K562 (cell line): ENCODE measurements at regions not wholly inside any gene's neighbourhood (a gene's known extent, or its start where the extent isn't known, plus 50 kb on each side); places are given as distances from the start of the nearest gene placed in this dataset.
A peak's percentile ranks its signal among the peaks of the same experiment; 100 is the strongest.

Source experiments
- ADNP ChIP-seq: fragments of 200-800 bp; sonication (Bioruptor generic); IDR thresholded peaks from 2 replicates; pipeline ENCODE4 v1.6.1; 2016; ENCODE audit warnings: missing genetic modification characterization, missing compliant biosample characterization
- ARHGAP35 ChIP-seq: fragments of 450-650 bp; IDR thresholded peaks from 2 replicates; pipeline ENCODE4 v1.6.1; 2018; ENCODE audit not compliant: partially characterized antibody
- BCOR ChIP-seq: fragments of 450-650 bp; IDR thresholded peaks from 2 replicates; pipeline ENCODE4 v1.6.1; 2016
- BRD9 ChIP-seq: fragments of 450-650 bp; IDR thresholded peaks from 2 replicates; pipeline ENCODE4 v1.6.1; 2018; ENCODE audit warnings: low read depth; ENCODE audit not compliant: partially characterized antibody
- CREM ChIP-seq: IDR thresholded peaks from 2 replicates; pipeline ENCODE4 v1.6.1; 2014; ENCODE audit warnings: antibody characterized with exemption, low read depth
- EWSR1 ChIP-seq: fragments of 450-650 bp; IDR thresholded peaks from 2 replicates; pipeline ENCODE4 v1.6.1; 2018; ENCODE audit warnings: borderline replicate concordance, mild to moderate bottlenecking, low read depth, moderate library complexity; ENCODE audit not compliant: partially characterized antibody
- FOXK1 ChIP-seq: sonication (generic); formaldehyde crosslinking; IDR thresholded peaks from 2 replicates; pipeline ENCODE4 v1.8.0; 2022; ENCODE audit warnings: missing genetic modification reagents, mild to moderate bottlenecking, borderline replicate concordance
- FOXK2 ChIP-seq, 2 experiments: fragments of 450-650 bp; IDR thresholded peaks in 1 of 2; conservative IDR thresholded peaks in 1 of 2; 2 replicates each; pipeline ENCODE4 v1.6.1; 2016; ENCODE audit warnings: low read depth in 2 of 2, mild to moderate bottlenecking in 1 of 2
- HEY1 ChIP-seq: fragments of 250-450 bp; sonication (Bioruptor Pico); IDR thresholded peaks from 2 replicates; pipeline ENCODE4 v1.5.0; 2020; ENCODE audit warnings: mild to moderate bottlenecking, moderate library complexity, borderline replicate concordance
- HMG20B ChIP-seq: fragments of 250-450 bp; sonication (Bioruptor Pico); IDR thresholded peaks from 2 replicates; pipeline ENCODE4 v1.5.0; 2021; ENCODE audit warnings: mild to moderate bottlenecking
- KLF1 ChIP-seq: fragments of 450-650 bp; IDR thresholded peaks from 2 replicates; pipeline ENCODE4 v1.6.1; 2016; ENCODE audit warnings: missing genetic modification characterization, missing compliant biosample characterization
- MITF ChIP-seq: IDR thresholded peaks from 2 replicates; pipeline ENCODE4 v1.6.1; 2014; ENCODE audit warnings: antibody characterized with exemption
- NEUROD1 ChIP-seq: fragments of 150-350 bp; IDR thresholded peaks from 2 replicates; pipeline ENCODE4 v1.6.1; 2014; ENCODE audit warnings: borderline replicate concordance, low read length, low read depth; ENCODE audit not compliant: partially characterized antibody
- NUFIP1 ChIP-seq: fragments of 450-650 bp; IDR thresholded peaks from 2 replicates; pipeline ENCODE4 v1.6.1; 2018; ENCODE audit not compliant: partially characterized antibody
- POLR2AphosphoS2 ChIP-seq: IDR thresholded peaks from 2 replicates; pipeline ENCODE4 v1.6.1; 2012; ENCODE audit warnings: low read length, improper control_type of control experiment
- PTRF ChIP-seq: fragments of 450-650 bp; IDR thresholded peaks from 2 replicates; pipeline ENCODE4 v1.6.1; 2016; ENCODE audit warnings: mild to moderate bottlenecking, missing genetic modification characterization, missing compliant biosample characterization
- RBM25 ChIP-seq: fragments of 200-400 bp; formaldehyde crosslinking; IDR thresholded peaks from 2 replicates; pipeline ENCODE4 v1.6.1; 2018; ENCODE audit warnings: low read length, low read depth, moderate library complexity; ENCODE audit not compliant: severe bottlenecking
- RUNX1 ChIP-seq: sonication (generic); IDR thresholded peaks from 2 replicates; pipeline ENCODE4 v1.6.1; 2016; ENCODE audit warnings: antibody characterized with exemption, low read depth
- STAT5A ChIP-seq: IDR thresholded peaks from 2 replicates; pipeline ENCODE4 v1.6.1; 2012; ENCODE audit warnings: low read length, inconsistent platforms, borderline replicate concordance
- ZC3H11A ChIP-seq: IDR thresholded peaks from 2 replicates; pipeline ENCODE4 v1.6.1; 2012; ENCODE audit warnings: low read depth, low read length, improper control_type of control experiment
- ZNF175 ChIP-seq: fragments of 200-800 bp; sonication (Bioruptor generic); IDR thresholded peaks from 2 replicates; pipeline ENCODE4 v1.6.1; 2016; ENCODE audit warnings: low read depth, mild to moderate bottlenecking, missing genetic modification characterization, missing compliant biosample characterization
- ZNF589 ChIP-seq: fragments of 200-800 bp; sonication (Bioruptor generic); IDR thresholded peaks from 2 replicates; pipeline ENCODE4 v1.6.1; 2016; ENCODE audit warnings: low read depth, missing genetic modification characterization, missing compliant biosample characterization
- ZNF695 ChIP-seq: fragments of 450-650 bp; formaldehyde crosslinking; IDR thresholded peaks from 2 replicates; pipeline ENCODE4 v1.4.0; 2020; ENCODE audit warnings: mild to moderate bottlenecking, moderate library complexity
- ZNF77 ChIP-seq: fragments of 250-450 bp; sonication (Bioruptor Pico); IDR thresholded peaks from 2 replicates; pipeline ENCODE4 v1.5.0; 2020
- ZNF785 ChIP-seq: fragments of 250-450 bp; sonication (Bioruptor Pico); IDR thresholded peaks from 2 replicates; pipeline ENCODE4 v1.4.0; 2020; ENCODE audit warnings: mild to moderate bottlenecking
- TF ChIP-seq, protein P1 (sequence below): fragments of 150-350 bp; conservative IDR thresholded peaks from 2 replicates; pipeline ENCODE4 v1.6.1; 2014; ENCODE audit warnings: low read length
- TF ChIP-seq, protein P2 (sequence below): sonication (generic); formaldehyde crosslinking; IDR thresholded peaks from 2 replicates; pipeline ENCODE4 v1.8.0; 2022; ENCODE audit warnings: mild to moderate bottlenecking, missing genetic modification reagents

- TF ChIP-seq HMG20B (CRISPR knock-in tag) (no peak), ADNP (no peak), HEY1 (CRISPR knock-in tag) (no peak), ZNF77 (CRISPR knock-in tag) (no peak), ZNF695 (CRISPR knock-in tag) (no peak), MITF (no peak), POLR2AphosphoS2 (no peak), BCOR (no peak), PTRF (tag) (no peak), RBM25 (no peak), FOXK1 (no peak), ZC3H11A (no peak), ZNF785 (no peak), FOXK2 (conservative IDR thresholded peaks at IDR 0.05 in 1 of 2, IDR thresholded peaks at IDR 0.05 in 1 of 2; ENCODE audit: low read depth in 2 of 2) (0 out of 4 replicates have a peak, but pooled peaks have one; percentile 23 to 32), RUNX1 (no peak), ZNF589 (CRISPR knock-in tag) (no peak), NEUROD1 (no peak), BRD9 (no peak), CREM (0 out of 2 replicates have a peak, but pooled peaks have one; percentile 22), STAT5A (peak; percentile 12; the same call in 1 of the 2 replicates), EWSR1 (no peak), NUFIP1 (no peak), ARHGAP35 (no peak), ZNF175 (CRISPR knock-in tag) (no peak), KLF1 (tag) (no peak)
- TF ChIP-seq, protein P1, sequence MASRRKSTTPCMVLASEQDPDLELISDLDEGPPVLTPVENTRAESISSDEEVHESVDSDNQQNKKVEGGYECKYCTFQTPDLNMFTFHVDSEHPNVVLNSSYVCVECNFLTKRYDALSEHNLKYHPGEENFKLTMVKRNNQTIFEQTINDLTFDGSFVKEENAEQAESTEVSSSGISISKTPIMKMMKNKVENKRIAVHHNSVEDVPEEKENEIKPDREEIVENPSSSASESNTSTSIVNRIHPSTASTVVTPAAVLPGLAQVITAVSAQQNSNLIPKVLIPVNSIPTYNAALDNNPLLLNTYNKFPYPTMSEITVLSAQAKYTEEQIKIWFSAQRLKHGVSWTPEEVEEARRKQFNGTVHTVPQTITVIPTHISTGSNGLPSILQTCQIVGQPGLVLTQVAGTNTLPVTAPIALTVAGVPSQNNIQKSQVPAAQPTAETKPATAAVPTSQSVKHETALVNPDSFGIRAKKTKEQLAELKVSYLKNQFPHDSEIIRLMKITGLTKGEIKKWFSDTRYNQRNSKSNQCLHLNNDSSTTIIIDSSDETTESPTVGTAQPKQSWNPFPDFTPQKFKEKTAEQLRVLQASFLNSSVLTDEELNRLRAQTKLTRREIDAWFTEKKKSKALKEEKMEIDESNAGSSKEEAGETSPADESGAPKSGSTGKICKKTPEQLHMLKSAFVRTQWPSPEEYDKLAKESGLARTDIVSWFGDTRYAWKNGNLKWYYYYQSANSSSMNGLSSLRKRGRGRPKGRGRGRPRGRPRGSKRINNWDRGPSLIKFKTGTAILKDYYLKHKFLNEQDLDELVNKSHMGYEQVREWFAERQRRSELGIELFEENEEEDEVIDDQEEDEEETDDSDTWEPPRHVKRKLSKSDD = no peak
- TF ChIP-seq, protein P2, sequence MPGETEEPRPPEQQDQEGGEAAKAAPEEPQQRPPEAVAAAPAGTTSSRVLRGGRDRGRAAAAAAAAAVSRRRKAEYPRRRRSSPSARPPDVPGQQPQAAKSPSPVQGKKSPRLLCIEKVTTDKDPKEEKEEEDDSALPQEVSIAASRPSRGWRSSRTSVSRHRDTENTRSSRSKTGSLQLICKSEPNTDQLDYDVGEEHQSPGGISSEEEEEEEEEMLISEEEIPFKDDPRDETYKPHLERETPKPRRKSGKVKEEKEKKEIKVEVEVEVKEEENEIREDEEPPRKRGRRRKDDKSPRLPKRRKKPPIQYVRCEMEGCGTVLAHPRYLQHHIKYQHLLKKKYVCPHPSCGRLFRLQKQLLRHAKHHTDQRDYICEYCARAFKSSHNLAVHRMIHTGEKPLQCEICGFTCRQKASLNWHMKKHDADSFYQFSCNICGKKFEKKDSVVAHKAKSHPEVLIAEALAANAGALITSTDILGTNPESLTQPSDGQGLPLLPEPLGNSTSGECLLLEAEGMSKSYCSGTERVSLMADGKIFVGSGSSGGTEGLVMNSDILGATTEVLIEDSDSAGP (CRISPR knock-in tag) = no peak
These were observed 319.7 kb downstream of the KCNRG start (continued) for GRCh38 chr13:50334944-50335343.
